ENCODE measurements at regions not wholly inside any gene's neighbourhood (a gene's known extent, or its start where the extent isn't known, plus 50 kb on each side); places are given as distances from the start of the nearest gene placed in this dataset.

- intact Hi-C loops (cut with DNase I, micrococcal nuclease): no loop called here
- TF ChIP-seq, protein P1, sequence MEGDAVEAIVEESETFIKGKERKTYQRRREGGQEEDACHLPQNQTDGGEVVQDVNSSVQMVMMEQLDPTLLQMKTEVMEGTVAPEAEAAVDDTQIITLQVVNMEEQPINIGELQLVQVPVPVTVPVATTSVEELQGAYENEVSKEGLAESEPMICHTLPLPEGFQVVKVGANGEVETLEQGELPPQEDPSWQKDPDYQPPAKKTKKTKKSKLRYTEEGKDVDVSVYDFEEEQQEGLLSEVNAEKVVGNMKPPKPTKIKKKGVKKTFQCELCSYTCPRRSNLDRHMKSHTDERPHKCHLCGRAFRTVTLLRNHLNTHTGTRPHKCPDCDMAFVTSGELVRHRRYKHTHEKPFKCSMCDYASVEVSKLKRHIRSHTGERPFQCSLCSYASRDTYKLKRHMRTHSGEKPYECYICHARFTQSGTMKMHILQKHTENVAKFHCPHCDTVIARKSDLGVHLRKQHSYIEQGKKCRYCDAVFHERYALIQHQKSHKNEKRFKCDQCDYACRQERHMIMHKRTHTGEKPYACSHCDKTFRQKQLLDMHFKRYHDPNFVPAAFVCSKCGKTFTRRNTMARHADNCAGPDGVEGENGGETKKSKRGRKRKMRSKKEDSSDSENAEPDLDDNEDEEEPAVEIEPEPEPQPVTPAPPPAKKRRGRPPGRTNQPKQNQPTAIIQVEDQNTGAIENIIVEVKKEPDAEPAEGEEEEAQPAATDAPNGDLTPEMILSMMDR (IDR thresholded peaks at IDR 0.05): no peak
- no peak overlapping the region for H3K4me3 ChIP-seq
- ATAC-seq: no peak
- H3K36me3 ChIP-seq (ENCODE audit: low read depth): no peaks in the 10 kb centered on the region
- no peaks in the 10 kb centered on the region for H3K9me3 ChIP-seq
- no peak for DNase-seq
- no peaks in the 10 kb centered on the region for H3K4me1 ChIP-seq (ENCODE audit: low read depth)
These were observed 101.7 kb upstream of the CD82 start for GRCh38 chr11:44463751-44464150.

DNA sequence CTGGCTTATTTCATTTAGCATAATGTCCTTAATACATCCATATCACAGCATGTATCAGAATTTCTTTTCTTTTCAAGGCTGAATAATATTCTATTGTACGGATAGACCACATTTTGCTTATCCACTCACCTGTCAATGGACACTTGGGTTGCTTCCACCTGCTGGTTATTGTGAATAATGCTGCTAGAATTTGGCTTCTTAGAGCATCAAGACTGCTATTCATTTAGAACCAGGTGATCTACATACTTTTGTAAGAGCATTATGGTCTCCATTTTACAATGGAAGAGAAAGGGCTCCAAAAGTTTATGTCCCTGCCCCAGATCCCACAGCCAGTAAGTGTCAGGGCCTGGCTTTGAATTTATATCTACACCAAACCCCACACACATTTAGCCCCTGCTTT, 100.7 kb upstream of the CD82 start:
- Histone ChIP-seq H3K36me3 (ENCODE audit: low read depth) (no peaks in the 10 kb centered on the region), H3K4me1 (ENCODE audit: low read depth) (no peaks in the 10 kb centered on the region), H3K4me3 (no peak overlapping the region), H3K9me3 (no peaks in the 10 kb centered on the region)
- DNase-seq (no peak), ATAC-seq (no peak)
- intact Hi-C loops (cut with DNase I, micrococcal nuclease): no loop called here
- TF ChIP-seq, protein P1 (IDR thresholded peaks at IDR 0.05): no peak

DNA sequence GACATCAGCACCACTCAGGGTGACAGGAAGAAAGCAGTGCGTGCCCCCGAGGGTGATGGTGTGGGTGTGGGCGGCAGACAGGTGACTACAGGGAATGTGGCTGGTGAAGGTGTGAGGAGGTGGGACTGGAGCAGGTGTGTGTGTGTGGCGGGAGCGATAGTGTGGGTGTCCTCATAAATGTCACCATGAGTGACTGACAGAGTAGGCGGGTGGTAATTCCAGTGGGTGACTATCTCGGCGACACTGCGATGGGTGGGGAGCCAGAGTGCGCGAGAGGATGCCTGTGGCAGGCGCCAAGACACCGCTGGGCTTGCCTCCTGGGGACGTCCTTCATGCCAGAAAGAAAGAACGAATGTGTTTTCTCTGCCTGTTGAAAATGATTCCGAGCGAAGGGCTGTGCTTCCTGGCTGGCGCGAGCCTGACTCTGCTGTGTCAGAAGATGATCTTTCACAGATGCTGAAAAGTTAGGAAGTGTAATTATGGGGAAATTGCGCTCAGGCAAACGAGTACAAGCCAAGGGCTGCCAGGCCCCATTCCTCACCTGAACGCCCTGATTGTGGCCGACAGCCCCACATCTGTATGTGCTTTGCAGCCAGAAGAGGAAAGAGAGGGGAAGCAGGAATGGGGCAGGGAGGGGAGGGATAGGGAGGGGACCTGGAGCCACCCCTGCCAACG, 98.8 kb upstream of the CD82 start:
- Histone ChIP-seq H3K4me1 (ENCODE audit: low read depth) (no peaks in the 10 kb centered on the region), H3K4me3 (no peak overlapping the region), H3K9me3 (no peaks in the 10 kb centered on the region), H3K36me3 (ENCODE audit: low read depth) (no peaks in the 10 kb centered on the region)
- intact Hi-C loops (cut with DNase I, micrococcal nuclease): no loop called here
- TF ChIP-seq, protein P1 (IDR thresholded peaks at IDR 0.05): no peak
- ATAC-seq (no peak), DNase-seq (no peak)

DNA sequence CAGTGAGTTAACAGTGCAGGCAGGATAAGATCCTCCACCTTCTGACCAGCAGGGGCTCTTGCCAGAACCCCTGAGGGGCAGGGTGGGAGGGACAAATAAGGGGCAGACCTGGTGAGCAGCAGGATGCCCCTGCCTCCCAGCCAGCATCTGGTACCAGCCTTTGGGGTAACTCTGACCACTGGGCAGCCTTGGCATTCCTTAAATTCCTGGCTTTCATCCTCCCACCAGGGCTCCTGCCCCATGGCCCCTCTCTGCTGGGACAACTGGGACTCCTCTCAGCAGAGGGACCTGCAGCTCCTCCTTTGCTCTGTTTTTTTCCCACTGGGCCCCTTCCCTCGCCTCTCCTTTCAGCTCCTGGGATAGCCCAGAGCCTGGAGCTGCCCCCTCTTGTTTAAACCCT, 98.0 kb upstream of the CD82 start:
- H3K4me1 ChIP-seq (ENCODE audit: low read depth): no peaks in the 10 kb centered on the region
- intact Hi-C loops (cut with DNase I, micrococcal nuclease): no loop called here
- TF ChIP-seq, protein P1 (IDR thresholded peaks at IDR 0.05): no peak
- H3K4me3 ChIP-seq: no peak overlapping the region
- no peak for ATAC-seq
- H3K9me3 ChIP-seq: no peaks in the 10 kb centered on the region
- DNase-seq: no peak
- H3K36me3 ChIP-seq (ENCODE audit: low read depth): no peaks in the 10 kb centered on the region

GRCh38 chr11:44467931-44468330, 97.5 kb upstream of the CD82 start:
- intact Hi-C loops (cut with DNase I, micrococcal nuclease): no loop called here
- H3K4me1 ChIP-seq (ENCODE audit: low read depth): no peaks in the 10 kb centered on the region
- no peak overlapping the region for H3K4me3 ChIP-seq
- ATAC-seq (no peak), DNase-seq (no peak)
- no peaks in the 10 kb centered on the region for H3K9me3 ChIP-seq
- TF ChIP-seq, protein P1 (IDR thresholded peaks at IDR 0.05): no peak
- H3K36me3 ChIP-seq (ENCODE audit: low read depth): no peaks in the 10 kb centered on the region

All from mucosa of descending colon (tissue), 3 donors.